KMS-11 (cell line): ENCODE measurements at regions not wholly inside any gene's neighbourhood (a gene's known extent, or its start where the extent isn't known, plus 50 kb on each side); places are given as distances from the start of the nearest gene placed in this dataset.
"Not testable (repeated sequence)": the region's sequence is repeated elsewhere in the genome, so short reads cannot be mapped to it uniquely, and the experiment has no call there.

ENCODE experiments used
- H2AFZ ChIP-seq: fragments of 200-600 bp; sonication (generic); 2 replicates; pipeline ENCODE4 v1.6.1; 2016; ENCODE audit warnings: antibody characterized with exemption, mixed run types, low read depth
- H3K27ac ChIP-seq: fragments of 200-600 bp; sonication (generic); 2 replicates; pipeline ENCODE4 v1.6.1; 2016; ENCODE audit warnings: mild to moderate bottlenecking, mixed run types
- H3K27me3 ChIP-seq: fragments of 200-600 bp; sonication (generic); 2 replicates; pipeline ENCODE4 v1.6.1; 2017; ENCODE audit warnings: mild to moderate bottlenecking, low read depth, mixed run types, moderate library complexity; ENCODE audit not compliant: insufficient read depth
- H3K36me3 ChIP-seq: fragments of 200-600 bp; sonication (generic); 2 replicates; pipeline ENCODE4 v1.6.1; 2017; ENCODE audit warnings: mild to moderate bottlenecking, mixed run types; ENCODE audit not compliant: insufficient read depth
- H3K4me1 ChIP-seq: fragments of 200-600 bp; sonication (generic); 2 replicates; pipeline ENCODE4 v1.6.1; 2016; ENCODE audit warnings: mild to moderate bottlenecking, low read depth, mixed run types; ENCODE audit not compliant: poor library complexity, severe bottlenecking
- H3K4me2 ChIP-seq: fragments of 200-600 bp; sonication (generic); 2 replicates; pipeline ENCODE4 v1.7.0; 2016; ENCODE audit warnings: mild to moderate bottlenecking, mixed run types
- H3K4me3 ChIP-seq: fragments of 200-600 bp; sonication (generic); IDR thresholded peaks from 2 replicates; pipeline ENCODE4 v1.6.1; 2017; ENCODE audit warnings: low read depth, low read length, mixed read lengths; ENCODE audit not compliant: insufficient read depth
- H3K79me2 ChIP-seq: fragments of 200-600 bp; sonication (generic); 2 replicates; pipeline ENCODE4 v1.6.1; 2016; ENCODE audit warnings: low read depth, mixed run types; ENCODE audit not compliant: insufficient read depth
- H3K9ac ChIP-seq: fragments of 200-600 bp; sonication (generic); 2 replicates; pipeline ENCODE4 v1.6.1; 2016; ENCODE audit warnings: mild to moderate bottlenecking, mixed run types
- H4K20me1 ChIP-seq: fragments of 200-600 bp; sonication (generic); 2 replicates; pipeline ENCODE4 v1.6.1; 2016; ENCODE audit warnings: mild to moderate bottlenecking, mixed run types; ENCODE audit not compliant: insufficient read depth
- CTCF ChIP-seq: fragments of 200-600 bp; sonication (generic); conservative IDR thresholded peaks from 2 replicates; pipeline ENCODE4 v1.6.1; 2017; ENCODE audit warnings: low read depth, mild to moderate bottlenecking, antibody characterized with exemption, low read length, moderate library complexity, mixed read lengths

DNA sequence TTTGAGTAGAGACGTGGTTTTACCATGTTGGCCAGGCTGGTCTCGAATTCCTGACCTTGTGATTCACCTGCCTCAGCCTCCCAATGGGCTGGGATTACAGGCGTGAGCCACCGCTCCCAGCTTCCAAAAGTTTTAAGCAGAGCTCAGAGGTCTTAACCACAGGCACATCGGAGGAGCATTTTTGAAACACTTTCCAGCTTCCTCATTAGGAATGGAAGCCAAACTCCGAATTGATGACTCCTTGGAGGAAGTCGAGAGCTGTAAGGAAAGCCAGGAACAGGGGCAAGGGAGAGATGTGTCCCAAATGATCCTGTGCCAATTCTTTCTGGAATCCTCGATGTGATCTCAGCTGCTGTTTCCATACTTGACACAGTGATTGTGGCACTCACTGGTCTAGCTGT, 56.2 kb upstream of the CCZ1B start:
- not testable (repeated sequence) for H3K79me2 ChIP-seq, H3K9ac ChIP-seq, H3K4me1 ChIP-seq, H3K27ac ChIP-seq, H3K27me3 ChIP-seq, H3K36me3 ChIP-seq, H3K4me2 ChIP-seq, H4K20me1 ChIP-seq, H3K4me3 ChIP-seq, H2AFZ ChIP-seq

- not testable (repeated sequence) for H3K4me2 ChIP-seq, H3K9ac ChIP-seq, H2AFZ ChIP-seq, H3K4me1 ChIP-seq, H4K20me1 ChIP-seq, H3K27me3 ChIP-seq, H3K36me3 ChIP-seq, H3K27ac ChIP-seq, H3K79me2 ChIP-seq, H3K4me3 ChIP-seq
These were observed 57.7 kb upstream of the CCZ1B start for GRCh38 chr7:6883756-6884155.

GRCh38 chr7:6886198-6886597, 60.1 kb upstream of the CCZ1B start:
- Histone ChIP-seq H3K4me3 (no peak overlapping the region), H3K27me3 (no peaks in the 10 kb centered on the region), H3K36me3 (no peaks in the 10 kb centered on the region), H3K9ac (no peak overlapping the region), H4K20me1 (no peaks in the 10 kb centered on the region), H3K4me2 (no peak overlapping the region), H3K27ac (no peak overlapping the region), H3K79me2 (no peaks in the 10 kb centered on the region), H2AFZ (no peak overlapping the region), H3K4me1 (no peaks in the 10 kb centered on the region)
- no peak for TF ChIP-seq CTCF

DNA sequence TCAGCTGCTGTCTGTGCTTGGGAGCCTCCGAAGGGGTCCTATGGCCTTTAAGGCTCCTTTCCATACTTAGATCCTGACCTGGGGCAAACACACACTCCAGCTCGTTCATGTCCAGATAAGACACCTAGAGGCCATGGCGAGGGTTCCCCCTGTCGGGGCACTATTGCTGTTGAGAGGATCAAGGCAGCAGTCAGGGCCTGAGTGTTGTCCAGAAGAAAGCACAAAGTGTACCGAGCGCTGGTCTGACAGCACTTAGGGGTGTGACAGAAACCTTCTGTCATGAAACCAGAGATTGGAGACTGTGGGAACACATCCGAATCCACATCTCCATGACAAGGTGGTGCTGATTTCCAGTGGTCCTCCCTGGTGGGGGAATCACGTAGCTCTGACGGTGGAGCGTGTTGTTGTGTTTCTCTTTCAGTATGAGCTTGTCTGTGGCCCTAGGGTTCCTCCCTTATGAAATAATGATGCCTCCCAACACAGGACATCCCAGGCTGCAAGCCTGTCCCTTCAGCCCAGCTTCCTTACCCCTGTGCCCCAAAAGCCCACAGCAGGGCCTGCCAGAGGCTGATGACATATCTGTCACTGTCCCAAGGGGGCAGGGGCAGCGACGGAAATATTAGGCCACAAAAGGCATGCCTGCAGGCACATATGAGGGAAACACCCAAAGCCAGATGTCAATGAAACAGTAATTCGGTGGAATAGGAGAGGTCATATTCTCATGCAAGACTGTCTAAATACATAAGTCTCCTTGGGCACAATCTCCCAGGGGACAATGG, 62.4 kb upstream of the CCZ1B start:
- not testable (repeated sequence) for H3K27me3 ChIP-seq, H2AFZ ChIP-seq, H3K27ac ChIP-seq, H3K4me3 ChIP-seq, H3K4me2 ChIP-seq, H3K9ac ChIP-seq, H3K36me3 ChIP-seq, H3K4me1 ChIP-seq, H3K79me2 ChIP-seq, H4K20me1 ChIP-seq

DNA sequence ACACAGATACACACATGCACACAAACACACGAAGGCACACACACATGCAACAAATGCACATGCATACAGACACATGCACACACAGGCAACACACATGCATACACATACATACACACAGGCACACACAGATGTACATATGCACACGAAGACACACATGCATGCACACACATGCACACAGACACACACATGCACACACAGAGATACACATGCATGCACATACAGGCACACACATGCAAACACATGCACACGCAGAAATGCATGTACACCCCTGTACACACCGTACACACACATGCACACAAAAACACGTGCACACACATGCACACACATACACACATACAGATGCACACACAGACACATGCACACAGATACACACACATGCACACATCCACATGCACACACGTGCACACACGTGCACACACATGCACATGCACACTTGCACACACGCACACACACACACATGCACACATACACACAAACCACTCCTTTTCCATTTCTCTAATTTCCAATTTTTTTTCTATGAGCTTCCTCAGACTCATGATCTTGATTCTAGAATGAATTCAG, 63.3 kb upstream of the CCZ1B start:
- Histone ChIP-seq H2AFZ (no peak overlapping the region), H3K27me3 (no peaks in the 10 kb centered on the region), H3K36me3 (no peaks in the 10 kb centered on the region), H3K79me2 (no peaks in the 10 kb centered on the region), H3K9ac (no peak overlapping the region), H3K27ac (no peak overlapping the region), H3K4me2 (no peak overlapping the region), H3K4me3 (no peak overlapping the region), H3K4me1 (no peaks in the 10 kb centered on the region), H4K20me1 (no peaks in the 10 kb centered on the region)
- TF ChIP-seq CTCF = no peak

DNA sequence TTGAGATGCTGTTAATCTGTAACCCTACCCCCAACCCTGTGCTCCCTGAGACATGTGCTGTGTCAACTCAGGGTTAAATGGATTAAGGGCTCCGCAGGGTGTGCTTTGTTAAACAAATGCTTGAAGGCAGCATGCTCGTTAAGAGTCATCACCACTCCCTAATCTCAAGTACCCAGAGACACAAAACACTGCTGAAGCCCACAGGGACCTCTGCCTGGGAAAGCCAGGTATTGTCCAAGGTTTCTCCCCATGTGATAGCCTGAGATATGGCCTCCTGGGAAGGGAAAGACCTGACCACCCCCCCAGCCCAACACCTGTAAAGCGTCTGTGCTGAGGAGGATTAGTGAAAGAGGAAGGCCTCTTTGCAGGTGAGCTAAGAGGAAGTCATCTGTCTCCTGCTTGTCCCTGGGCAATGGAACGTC, 76.0 kb upstream of the CCZ1B start:
- H3K4me1 ChIP-seq, H2AFZ ChIP-seq, H4K20me1 ChIP-seq, H3K79me2 ChIP-seq, H3K27ac ChIP-seq, H3K27me3 ChIP-seq, H3K36me3 ChIP-seq, H3K4me2 ChIP-seq, H3K4me3 ChIP-seq, H3K9ac ChIP-seq: not testable (repeated sequence)

GRCh38 chr7:6903289-6903688, 77.2 kb upstream of the CCZ1B start:
- not testable (repeated sequence) for H3K36me3 ChIP-seq, H3K27ac ChIP-seq, H3K27me3 ChIP-seq, H3K4me1 ChIP-seq, H2AFZ ChIP-seq, H3K4me2 ChIP-seq, H3K79me2 ChIP-seq, H3K9ac ChIP-seq, H3K4me3 ChIP-seq, H4K20me1 ChIP-seq

- not testable (repeated sequence) for H3K27ac ChIP-seq, H4K20me1 ChIP-seq, H3K36me3 ChIP-seq, H3K9ac ChIP-seq, H3K4me2 ChIP-seq, H2AFZ ChIP-seq, H3K79me2 ChIP-seq, H3K27me3 ChIP-seq, H3K4me3 ChIP-seq, H3K4me1 ChIP-seq
These were observed 77.7 kb upstream of the CCZ1B start for GRCh38 chr7:6903792-6904191.
